ENCODE measurements at regions not wholly inside any gene's neighbourhood (a gene's known extent, or its start where the extent isn't known, plus 50 kb on each side); places are given as distances from the start of the nearest gene placed in this dataset.

DNA sequence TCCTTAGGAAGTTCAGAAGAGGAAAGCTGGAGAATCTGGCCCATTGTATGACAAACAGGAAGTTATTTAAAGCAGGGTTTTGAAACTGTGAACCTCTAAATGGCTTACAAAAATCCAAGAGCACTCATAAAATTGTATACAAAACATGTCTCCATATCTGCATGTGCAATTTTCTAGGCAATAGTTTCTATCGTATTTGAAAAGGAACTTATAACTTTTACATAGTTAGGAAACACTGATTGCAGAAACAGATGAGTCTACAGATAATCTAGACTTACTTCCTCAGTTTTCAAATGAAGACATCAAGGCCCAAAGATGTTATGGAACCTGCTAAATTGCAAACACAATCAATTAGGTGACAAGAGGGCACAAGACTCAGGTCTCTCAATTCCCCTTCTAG lies 53.3 kb upstream of the ETV6 start:
- TF ChIP-seq POLR2AphosphoS5 (IDR thresholded peaks at IDR 0.05; ENCODE audit: low read depth): no peak
- no peak for TF ChIP-seq EZH2phosphoT487 (IDR thresholded peaks at IDR 0.05; ENCODE audit: unreplicated experiment)
- TF ChIP-seq ZNF331 (CRISPR knock-in tag; IDR thresholded peaks at IDR 0.05; ENCODE audit: low read depth): no peak
